ENCODE measurements at regions not wholly inside any gene's neighbourhood (a gene's known extent, or its start where the extent isn't known, plus 50 kb on each side); places are given as distances from the start of the nearest gene placed in this dataset.

DNA sequence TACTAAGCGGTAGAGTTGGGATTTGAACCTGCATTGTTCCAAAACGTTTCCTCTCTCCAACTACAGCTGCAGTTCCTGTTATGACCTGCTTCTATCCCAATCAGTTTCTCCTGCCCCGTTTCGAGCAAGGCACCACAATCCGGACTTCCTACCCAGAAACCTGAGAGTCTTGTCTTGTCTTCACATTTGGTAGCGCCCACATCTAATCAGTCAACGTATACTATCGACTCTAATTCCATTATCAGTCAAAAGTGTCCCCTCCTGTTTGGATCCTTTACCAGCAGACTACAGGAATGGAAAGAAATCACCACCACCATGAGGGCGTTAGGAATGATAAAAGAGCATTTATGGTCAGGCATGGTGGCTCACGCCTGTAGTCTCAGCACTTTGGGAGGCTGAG, 124.6 kb downstream of the AXIN2 start:
- TF ChIP-seq, protein P1, sequence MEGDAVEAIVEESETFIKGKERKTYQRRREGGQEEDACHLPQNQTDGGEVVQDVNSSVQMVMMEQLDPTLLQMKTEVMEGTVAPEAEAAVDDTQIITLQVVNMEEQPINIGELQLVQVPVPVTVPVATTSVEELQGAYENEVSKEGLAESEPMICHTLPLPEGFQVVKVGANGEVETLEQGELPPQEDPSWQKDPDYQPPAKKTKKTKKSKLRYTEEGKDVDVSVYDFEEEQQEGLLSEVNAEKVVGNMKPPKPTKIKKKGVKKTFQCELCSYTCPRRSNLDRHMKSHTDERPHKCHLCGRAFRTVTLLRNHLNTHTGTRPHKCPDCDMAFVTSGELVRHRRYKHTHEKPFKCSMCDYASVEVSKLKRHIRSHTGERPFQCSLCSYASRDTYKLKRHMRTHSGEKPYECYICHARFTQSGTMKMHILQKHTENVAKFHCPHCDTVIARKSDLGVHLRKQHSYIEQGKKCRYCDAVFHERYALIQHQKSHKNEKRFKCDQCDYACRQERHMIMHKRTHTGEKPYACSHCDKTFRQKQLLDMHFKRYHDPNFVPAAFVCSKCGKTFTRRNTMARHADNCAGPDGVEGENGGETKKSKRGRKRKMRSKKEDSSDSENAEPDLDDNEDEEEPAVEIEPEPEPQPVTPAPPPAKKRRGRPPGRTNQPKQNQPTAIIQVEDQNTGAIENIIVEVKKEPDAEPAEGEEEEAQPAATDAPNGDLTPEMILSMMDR (IDR thresholded peaks at IDR 0.05): no peak
- TF ChIP-seq POLR2AphosphoS5 (IDR thresholded peaks at IDR 0.05) (no peak), POLR2A (IDR thresholded peaks at IDR 0.05) (no peak), EP300 (IDR thresholded peaks at IDR 0.05) (no peak)
